Astrocyte (in vitro differentiated cells and primary cell): ENCODE measurements at regions not wholly inside any gene's neighbourhood (a gene's known extent, or its start where the extent isn't known, plus 50 kb on each side); places are given as distances from the start of the nearest gene placed in this dataset.

Experiments used
- DNase-seq: peaks from one replicate; pipeline ENCODE4 v3.0.0-alpha.2; 2010; ENCODE audit warnings: low read depth
- FAIRE-seq: peaks from 2 replicates; lab custom pipeline; 2011; peaks lifted over from hg19 to GRCh38; lab: Jason Lieb, UNC
- H2AFZ ChIP-seq: 2 replicates; pipeline ENCODE4 v1.6.0; 2012; ENCODE audit warnings: low read depth, low read length, inconsistent platforms
- H3K27ac ChIP-seq: 2 replicates; pipeline ENCODE4 v1.5.1; 2011; ENCODE audit warnings: low read depth, low read length, inconsistent platforms
- H3K27me3 ChIP-seq: 2 replicates; pipeline ENCODE4 v1.6.0; 2011; ENCODE audit warnings: low read length, inconsistent platforms; ENCODE audit not compliant: insufficient read depth
- H3K36me3 ChIP-seq: 2 replicates; pipeline ENCODE4 v1.5.1; 2011; ENCODE audit warnings: low read length, inconsistent platforms; ENCODE audit not compliant: insufficient read depth
- H3K4me1 ChIP-seq: 2 replicates; pipeline ENCODE4 v1.5.1; 2011; ENCODE audit warnings: low read length, inconsistent platforms; ENCODE audit not compliant: insufficient read depth
- H3K4me2 ChIP-seq: 2 replicates; pipeline ENCODE4 v1.6.0; 2012; ENCODE audit warnings: low read length, inconsistent platforms
- H3K4me3 ChIP-seq: 2 replicates; pipeline ENCODE4 v1.5.1; 2011; ENCODE audit warnings: low read depth, mild to moderate bottlenecking, low read length, inconsistent platforms; ENCODE audit not compliant: insufficient read depth
- H3K79me2 ChIP-seq: 2 replicates; pipeline ENCODE4 v1.6.0; 2012; ENCODE audit warnings: mild to moderate bottlenecking, low read length, inconsistent platforms; ENCODE audit not compliant: insufficient read depth
- H3K9ac ChIP-seq: 2 replicates; pipeline ENCODE4 v1.6.0; 2012; ENCODE audit warnings: mild to moderate bottlenecking, low read length, inconsistent platforms
- H3K9me3 ChIP-seq: 2 replicates; pipeline ENCODE4 v1.5.1; 2012; ENCODE audit warnings: low read depth, mild to moderate bottlenecking, low read length, inconsistent platforms; ENCODE audit not compliant: insufficient read depth
- H4K20me1 ChIP-seq: 2 replicates; pipeline ENCODE4 v1.6.0; 2012; ENCODE audit warnings: low read length, inconsistent platforms; ENCODE audit not compliant: insufficient read depth
- H3K27ac Mint-ChIP-seq: one replicate; pipeline ENCODE4 v1.8.0; 2021; ENCODE audit warnings: mild to moderate bottlenecking, mixed read lengths; ENCODE audit not compliant: unreplicated experiment
- H3K27me3 Mint-ChIP-seq: one replicate; pipeline ENCODE4 v1.8.0; 2021; ENCODE audit warnings: low read depth, mixed read lengths; ENCODE audit not compliant: unreplicated experiment
- H3K36me3 Mint-ChIP-seq: one replicate; pipeline ENCODE4 v1.8.0; 2021; ENCODE audit warnings: low read depth, mixed read lengths; ENCODE audit not compliant: unreplicated experiment
- H3K4me1 Mint-ChIP-seq: one replicate; pipeline ENCODE4 v1.8.0; 2021; ENCODE audit warnings: low read depth, mixed read lengths; ENCODE audit not compliant: unreplicated experiment
- H3K4me3 Mint-ChIP-seq: one replicate; pipeline ENCODE4 v1.8.0; 2021; ENCODE audit warnings: mild to moderate bottlenecking, moderate library complexity, mixed read lengths; ENCODE audit not compliant: unreplicated experiment
- H3K9me3 Mint-ChIP-seq: one replicate; pipeline ENCODE4 v1.8.0; 2021; ENCODE audit warnings: mild to moderate bottlenecking, mixed read lengths; ENCODE audit not compliant: unreplicated experiment
- CTCF ChIP-seq: IDR thresholded peaks from 2 replicates; pipeline ENCODE4 v1.5.1; 2011; ENCODE audit warnings: low read depth, mild to moderate bottlenecking, inconsistent platforms, low read length, moderate library complexity; ENCODE audit not compliant: insufficient read depth
- EZH2 ChIP-seq: IDR thresholded peaks from 2 replicates; pipeline ENCODE4 v1.6.1; 2012; ENCODE audit warnings: mild to moderate bottlenecking, low read length, inconsistent platforms; ENCODE audit not compliant: insufficient read depth

- Mint-ChIP-seq H3K27me3 (no peaks in the 10 kb centered on the region), H3K4me3 (peak overlapping the region; percentile 31), H3K27ac (no peak overlapping the region), H3K4me1 (peaks cover 2% of the 10 kb centered on the region), H3K9me3 (no peaks in the 10 kb centered on the region), H3K36me3 (peaks cover 13% of the 10 kb centered on the region)
- Histone ChIP-seq H3K36me3 (no peaks in the 10 kb centered on the region), H3K9ac (no peak overlapping the region), H3K4me1 (peaks cover 11% of the 10 kb centered on the region), H3K27ac (no peak overlapping the region), H3K27me3 (no peaks in the 10 kb centered on the region), H3K79me2 (peaks cover 6% of the 10 kb centered on the region), H4K20me1 (peaks cover 19% of the 10 kb centered on the region), H2AFZ (no peak overlapping the region), H3K4me2 (no peak overlapping the region), H3K4me3 (no peak overlapping the region), H3K9me3 (no peaks in the 10 kb centered on the region)
- FAIRE-seq: no peak
- TF ChIP-seq CTCF (no peak), EZH2 (no peak)
- no peak for DNase-seq
Observed at GRCh38 chr6:26161322-26161721, 74.1 kb downstream of the HFE start.

GRCh38 chr6:26162399-26162798 is 75.2 kb downstream of the HFE start:
- Histone ChIP-seq H3K79me2 (peaks cover 6% of the 10 kb centered on the region), H3K27ac (no peak overlapping the region), H3K4me2 (no peak overlapping the region), H2AFZ (no peak overlapping the region), H4K20me1 (peaks cover 9% of the 10 kb centered on the region), H3K9ac (no peak overlapping the region), H3K36me3 (no peaks in the 10 kb centered on the region), H3K4me3 (no peak overlapping the region), H3K27me3 (no peaks in the 10 kb centered on the region), H3K4me1 (peaks cover 2% of the 10 kb centered on the region), H3K9me3 (no peaks in the 10 kb centered on the region)
- DNase-seq (no peak), FAIRE-seq (no peak)
- Mint-ChIP-seq H3K9me3 (no peaks in the 10 kb centered on the region), H3K36me3 (peaks cover 16% of the 10 kb centered on the region), H3K4me3 (peak overlapping the region; percentile 45), H3K27ac (no peak overlapping the region), H3K4me1 (peaks cover 2% of the 10 kb centered on the region), H3K27me3 (no peaks in the 10 kb centered on the region)
- TF ChIP-seq EZH2: no peak
- no peak for TF ChIP-seq CTCF

- H3K36me3 Mint-ChIP-seq: peaks cover 16% of the 10 kb centered on the region
- H3K9me3 Mint-ChIP-seq: no peaks in the 10 kb centered on the region
- Histone ChIP-seq H3K4me3 (no peak overlapping the region), H3K9me3 (no peaks in the 10 kb centered on the region), H3K27ac (no peak overlapping the region), H3K36me3 (no peaks in the 10 kb centered on the region), H3K27me3 (no peaks in the 10 kb centered on the region), H3K9ac (no peak overlapping the region), H3K4me2 (no peak overlapping the region), H3K79me2 (peaks cover 6% of the 10 kb centered on the region), H4K20me1 (peaks cover 4% of the 10 kb centered on the region), H2AFZ (no peak overlapping the region), H3K4me1 (no peaks in the 10 kb centered on the region)
- no peak overlapping the region for H3K27ac Mint-ChIP-seq
- FAIRE-seq (no peak), DNase-seq (no peak)
- no peak overlapping the region for H3K4me3 Mint-ChIP-seq
- H3K4me1 Mint-ChIP-seq: peaks cover 2% of the 10 kb centered on the region
- TF ChIP-seq CTCF (no peak), EZH2 (no peak)
- H3K27me3 Mint-ChIP-seq: no peaks in the 10 kb centered on the region
Observed at GRCh38 chr6:26163427-26164119, 76.3 kb downstream of the HFE start.
